H9 (cell line): ENCODE measurements at regions not wholly inside any gene's neighbourhood (a gene's known extent, or its start where the extent isn't known, plus 50 kb on each side); places are given as distances from the start of the nearest gene placed in this dataset.

ENCODE experiments used
- DNase-seq: peaks from one replicate; pipeline ENCODE4 v3.0.0-alpha.2; 2017
- H2AFZ ChIP-seq: one replicate; pipeline ENCODE4 v1.6.1; 2013; ENCODE audit warnings: mild to moderate bottlenecking, low read length, control low read depth, moderate library complexity
- H2AK5ac ChIP-seq: 2 replicates; pipeline ENCODE4 v1.6.1; 2013; ENCODE audit warnings: low read length, control low read depth, mixed read lengths; ENCODE audit not compliant: insufficient read length
- H2BK120ac ChIP-seq: one replicate; pipeline ENCODE4 v1.6.1; 2013; ENCODE audit warnings: low read depth, mild to moderate bottlenecking, low read length, control low read depth, inconsistent platforms; ENCODE audit not compliant: poor library complexity, severe bottlenecking
- H2BK12ac ChIP-seq: 2 replicates; pipeline ENCODE4 v1.6.1; 2013; ENCODE audit warnings: low read length, control low read depth, mixed read lengths, low read depth; ENCODE audit not compliant: insufficient read length
- H2BK15ac ChIP-seq: 2 replicates; pipeline ENCODE4 v1.6.1; 2013; ENCODE audit warnings: low read depth, low read length, control low read depth
- H2BK20ac ChIP-seq: one replicate; pipeline ENCODE4 v1.6.1; 2013; ENCODE audit warnings: low read depth, mild to moderate bottlenecking, low read length, control low read depth, inconsistent platforms; ENCODE audit not compliant: poor library complexity, severe bottlenecking
- H2BK5ac ChIP-seq: 2 replicates; pipeline ENCODE4 v1.6.1; 2013; ENCODE audit warnings: low read length, control low read depth, mixed read lengths; ENCODE audit not compliant: insufficient read length
- H3K14ac ChIP-seq: 2 replicates; pipeline ENCODE4 v1.6.1; 2013; ENCODE audit warnings: low read length, control low read depth; ENCODE audit not compliant: insufficient read depth
- H3K18ac ChIP-seq: 2 replicates; pipeline ENCODE4 v1.6.1; 2013; ENCODE audit warnings: low read depth, mild to moderate bottlenecking, mixed read lengths, low read length, control low read depth; ENCODE audit not compliant: insufficient read length
- H3K23ac ChIP-seq: 2 replicates; pipeline ENCODE4 v1.6.1; 2013; ENCODE audit warnings: low read length, control low read depth, mixed read lengths, low read depth; ENCODE audit not compliant: insufficient read length
- H3K23me2 ChIP-seq: 2 replicates; pipeline ENCODE4 v1.6.1; 2013; ENCODE audit warnings: low read depth, mild to moderate bottlenecking, mixed read lengths, low read length, control low read depth; ENCODE audit not compliant: insufficient read length, poor library complexity, severe bottlenecking
- H3K27ac ChIP-seq: 2 replicates; pipeline ENCODE4 v1.5.1; 2013; ENCODE audit warnings: low read length, control low read depth, mixed read lengths, low read depth; ENCODE audit not compliant: insufficient read length
- H3K27me3 ChIP-seq: 2 replicates; pipeline ENCODE4 v1.6.1; 2013; ENCODE audit warnings: low read length, control low read depth, inconsistent platforms; ENCODE audit not compliant: insufficient read depth
- H3K4ac ChIP-seq: 2 replicates; pipeline ENCODE4 v1.6.1; 2013; ENCODE audit warnings: low read depth, mild to moderate bottlenecking, control low read depth, inconsistent platforms, low read length, moderate library complexity
- H3K4me1 ChIP-seq: 2 replicates; pipeline ENCODE4 v1.6.1; 2013; ENCODE audit warnings: low read length, control low read depth, inconsistent platforms; ENCODE audit not compliant: insufficient read depth
- H3K4me2 ChIP-seq: 2 replicates; pipeline ENCODE4 v1.6.1; 2013; ENCODE audit warnings: low read length, control low read depth, mixed read lengths; ENCODE audit not compliant: insufficient read length, insufficient read depth
- H3K56ac ChIP-seq: 2 replicates; pipeline ENCODE4 v1.6.1; 2013; ENCODE audit warnings: low read depth, mild to moderate bottlenecking, mixed read lengths, low read length, control low read depth; ENCODE audit not compliant: insufficient read length
- H3K79me1 ChIP-seq: 2 replicates; pipeline ENCODE4 v1.6.1; 2013; ENCODE audit warnings: low read depth, mild to moderate bottlenecking, moderate library complexity, low read length, control low read depth, inconsistent platforms; ENCODE audit not compliant: insufficient read depth, poor library complexity, severe bottlenecking
- H3K79me2 ChIP-seq: 2 replicates; pipeline ENCODE4 v1.6.1; 2013; ENCODE audit warnings: low read length, control low read depth, inconsistent platforms; ENCODE audit not compliant: insufficient read depth
- H3K9ac ChIP-seq: 2 replicates; pipeline ENCODE4 v1.6.1; 2013; ENCODE audit warnings: low read length, control low read depth, mixed read lengths; ENCODE audit not compliant: insufficient read length; ENCODE audit errors: extremely low read depth
- H3K9me3 ChIP-seq: one replicate; pipeline ENCODE4 v1.6.1; 2013; ENCODE audit warnings: low read depth, low read length, inconsistent platforms; ENCODE audit not compliant: control insufficient read depth
- H3T11ph ChIP-seq: one replicate; pipeline ENCODE4 v1.6.1; 2013; ENCODE audit warnings: mild to moderate bottlenecking, low read length, control low read depth, inconsistent platforms
- H4K20me1 ChIP-seq: one replicate; pipeline ENCODE4 v1.6.1; 2013; ENCODE audit not compliant: control insufficient read depth, insufficient read length, insufficient read depth
- H4K5ac ChIP-seq: 2 replicates; pipeline ENCODE4 v1.6.1; 2013; ENCODE audit warnings: low read depth, mild to moderate bottlenecking, mixed read lengths, low read length, control low read depth; ENCODE audit not compliant: insufficient read length
- H4K8ac ChIP-seq: replicated peaks from 2 replicates; pipeline ENCODE4 v1.6.1; 2013; ENCODE audit warnings: low read length, control low read depth, mixed read lengths, low read depth; ENCODE audit not compliant: insufficient read length
- H4K91ac ChIP-seq: 2 replicates; pipeline ENCODE4 v1.6.1; 2013; ENCODE audit warnings: low read depth, mild to moderate bottlenecking, moderate library complexity, mixed read lengths, low read length, control low read depth; ENCODE audit not compliant: insufficient read length
- H3K27ac Mint-ChIP-seq, 3 experiments: 2 replicates in 2 of 3; 3 replicates in 1 of 3; pipeline ENCODE4 v1.8.0; 2020 to 2021; ENCODE audit warnings: mixed read lengths in 3 of 3, mild to moderate bottlenecking in 1 of 3, moderate library complexity in 1 of 3
- H3K27me3 Mint-ChIP-seq: 2 replicates; pipeline ENCODE4 v1.8.0; 2021; ENCODE audit warnings: low read depth, mild to moderate bottlenecking, moderate library complexity, mixed read lengths
- H3K36me3 Mint-ChIP-seq, 3 experiments: 2 replicates in 2 of 3; 3 replicates in 1 of 3; pipeline ENCODE4 v1.8.0; 2020 to 2021; ENCODE audit warnings: low read depth in 3 of 3, mixed read lengths in 3 of 3; ENCODE audit not compliant: insufficient read depth in 1 of 3
- H3K4me1 Mint-ChIP-seq, 2 experiments: 2 replicates each; pipeline ENCODE4 v1.8.0; 2020; ENCODE audit warnings: mixed read lengths in 2 of 2
- H3K4me3 Mint-ChIP-seq, 2 experiments: 2 replicates in 1 of 2; 3 replicates in 1 of 2; pipeline ENCODE4 v1.8.0; 2020 to 2021; ENCODE audit warnings: mild to moderate bottlenecking in 2 of 2, mixed read lengths in 2 of 2, moderate library complexity in 1 of 2
- H3K9me3 Mint-ChIP-seq, 2 experiments: 2 replicates in 1 of 2; 3 replicates in 1 of 2; pipeline ENCODE4 v1.8.0; 2020; ENCODE audit warnings: mild to moderate bottlenecking in 2 of 2, mixed read lengths in 2 of 2, moderate library complexity in 1 of 2
- CTCF ChIP-seq: fragments of 200-600 bp; sonication (generic); conservative IDR thresholded peaks from 3 replicates; pipeline ENCODE4 v1.8.0; 2021; ENCODE audit warnings: antibody characterized with exemption, mild to moderate bottlenecking
- WGBS: extraction: QIAGEN DNeasy Blood & Tissue Kit; methylation state at CpG from one replicate; pipeline ENCODE4 v1.1.7; 2013; ENCODE audit warnings: missing lambda C conversion rate, low lambda C conversion rate, mixed read lengths; ENCODE audit not compliant: insufficient read length; ENCODE audit errors: extremely low coverage; 5-methylcytosine and 5-hydroxymethylcytosine counted together

- H3K27me3 Mint-ChIP-seq, result peaks cover 3% of the 10 kb centered on the region; the same call in 1 of the 2 replicates
- H3K23me2 ChIP-seq, result no peaks in the 10 kb centered on the region
- H3K4me3 Mint-ChIP-seq, result no peak overlapping the region
- H2BK15ac ChIP-seq, result no peak overlapping the region
- no peaks in the 10 kb centered on the region for H3K79me1 ChIP-seq
- no peak overlapping the region for H2AK5ac ChIP-seq
- no peaks in the 10 kb centered on the region for H3K9me3 ChIP-seq
- H3K14ac ChIP-seq, result no peak overlapping the region
- H3K56ac ChIP-seq, result no peak overlapping the region
- H3K79me2 ChIP-seq, result no peaks in the 10 kb centered on the region
- H2BK5ac ChIP-seq, result no peak overlapping the region
- no peak overlapping the region for H4K91ac ChIP-seq
- H3K4ac ChIP-seq, result no peak overlapping the region
- WGBS, result no CpG with 5 or more reads among the region's 1 CpG
- H3K4me1 ChIP-seq, result no peaks in the 10 kb centered on the region
- H3K27ac Mint-ChIP-seq, result no peak overlapping the region
- H3K4me1 Mint-ChIP-seq, result no peaks in the 10 kb centered on the region
- H3K9ac ChIP-seq, result no peak overlapping the region
- H2BK120ac ChIP-seq, result no peak overlapping the region
- no peaks in the 10 kb centered on the region for H4K20me1 ChIP-seq
- H3K27me3 ChIP-seq, result no peaks in the 10 kb centered on the region
- DNase-seq, result no peak
- no peak overlapping the region for H4K8ac ChIP-seq
- H3K27ac ChIP-seq, result no peak overlapping the region
- H2AFZ ChIP-seq, result no peak overlapping the region
- H3K9me3 Mint-ChIP-seq, result no peaks in the 10 kb centered on the region
- no peak overlapping the region for H2BK12ac ChIP-seq
- TF ChIP-seq CTCF, result no peak
- no peak overlapping the region for H4K5ac ChIP-seq
- H3K23ac ChIP-seq, result no peak overlapping the region
- no peak overlapping the region for H3K4me2 ChIP-seq
- H3K36me3 Mint-ChIP-seq, result no peaks in the 10 kb centered on the region
- H2BK20ac ChIP-seq, result no peak overlapping the region
- H3K18ac ChIP-seq, result no peak overlapping the region
- H3T11ph ChIP-seq, result no peak overlapping the region
Measured at GRCh38 chr9:86713970-86714369, 233.3 kb downstream of the GAS1 start.
